MM.1S (cell line): ENCODE measurements at regions not wholly inside any gene's neighbourhood (a gene's known extent, or its start where the extent isn't known, plus 50 kb on each side); places are given as distances from the start of the nearest gene placed in this dataset.

Experiments used
- DNase-seq: peaks from one replicate; pipeline ENCODE4 v3.0.0-alpha.2; 2015
- H2AFZ ChIP-seq: fragments of 300-600 bp; sonication (generic); 2 replicates; pipeline ENCODE4 v1.6.0; 2016; ENCODE audit warnings: antibody characterized with exemption, low read length
- H3F3A ChIP-seq: fragments of 300-600 bp; sonication (generic); 2 replicates; pipeline ENCODE4 v1.6.1; 2016; ENCODE audit warnings: mild to moderate bottlenecking, antibody characterized with exemption, low read length, moderate library complexity, mixed read lengths; ENCODE audit not compliant: insufficient read depth
- H3K27ac ChIP-seq: fragments of 300-600 bp; sonication (generic); 2 replicates; pipeline ENCODE4 v1.5.1; 2016; ENCODE audit warnings: mild to moderate bottlenecking, low read length
- H3K27me3 ChIP-seq: fragments of 300-600 bp; sonication (generic); replicated peaks from 2 replicates; pipeline ENCODE4 v1.6.0; 2016; ENCODE audit warnings: low read length; ENCODE audit not compliant: insufficient read depth
- H3K36me3 ChIP-seq: fragments of 300-600 bp; sonication (generic); replicated peaks from 2 replicates; pipeline ENCODE4 v1.6.1; 2016; ENCODE audit warnings: mild to moderate bottlenecking, low read length, mixed read lengths; ENCODE audit not compliant: insufficient read depth
- H3K4me1 ChIP-seq: fragments of 300-600 bp; sonication (generic); 2 replicates; pipeline ENCODE4 v1.6.1; 2016; ENCODE audit warnings: low read length, mixed read lengths
- H3K4me2 ChIP-seq: fragments of 300-600 bp; sonication (generic); 2 replicates; pipeline ENCODE4 v1.6.0; 2016; ENCODE audit warnings: low read depth, low read length
- H3K4me3 ChIP-seq: fragments of 300-600 bp; sonication (generic); 2 replicates; pipeline ENCODE4 v1.5.1; 2016; ENCODE audit warnings: low read length, mixed read lengths
- H3K79me2 ChIP-seq: fragments of 300-600 bp; sonication (generic); 2 replicates; pipeline ENCODE4 v1.6.1; 2016; ENCODE audit warnings: mixed run types, low read length, mixed read lengths
- H3K9ac ChIP-seq: fragments of 300-600 bp; sonication (generic); 2 replicates; pipeline ENCODE4 v1.6.1; 2016; ENCODE audit warnings: low read length, mixed read lengths
- H3K9me2 ChIP-seq: fragments of 300-600 bp; sonication (generic); replicated peaks from 2 replicates; pipeline ENCODE4 v1.6.1; 2016; ENCODE audit warnings: mild to moderate bottlenecking, low read length, mixed read lengths; ENCODE audit not compliant: insufficient read depth
- H3K9me3 ChIP-seq: fragments of 300-600 bp; sonication (generic); replicated peaks from 2 replicates; pipeline ENCODE4 v1.6.1; 2016; ENCODE audit warnings: mild to moderate bottlenecking, low read length, mixed read lengths; ENCODE audit not compliant: insufficient read depth
- H4K20me1 ChIP-seq: fragments of 300-600 bp; sonication (generic); 2 replicates; pipeline ENCODE4 v1.6.1; 2016; ENCODE audit warnings: mild to moderate bottlenecking, low read length, moderate library complexity, mixed read lengths; ENCODE audit not compliant: insufficient read depth
- CTCF ChIP-seq: fragments of 300-600 bp; sonication (generic); IDR thresholded peaks from 2 replicates; pipeline ENCODE4 v1.5.1; 2016; ENCODE audit warnings: antibody characterized with exemption, low read length, mixed read lengths
- EZH2 ChIP-seq: fragments of 300-600 bp; sonication (generic); optimal IDR thresholded peaks from 2 replicates; pipeline ENCODE3; 2017; ENCODE audit warnings: low read depth, mild to moderate bottlenecking, antibody characterized with exemption, low read length, mixed read lengths
- EZH2phosphoT487 ChIP-seq: fragments of 300-600 bp; sonication (generic); IDR thresholded peaks from 2 replicates; pipeline ENCODE4 v1.6.1; 2018; ENCODE audit warnings: antibody characterized with exemption, low read length

GRCh38 chr3:193016437-193016901 is 98.8 kb upstream of the MB21D2 start:
- Histone ChIP-seq H3K9me3 (no peaks in the 10 kb centered on the region), H4K20me1 (no peaks in the 10 kb centered on the region), H3K79me2 (no peaks in the 10 kb centered on the region), H3K9me2 (no peaks in the 10 kb centered on the region), H3K4me1 (no peaks in the 10 kb centered on the region), H3K27me3 (no peaks in the 10 kb centered on the region), H2AFZ (no peak overlapping the region), H3K9ac (no peak overlapping the region), H3K4me3 (no peak overlapping the region), H3K4me2 (no peak overlapping the region), H3K36me3 (no peaks in the 10 kb centered on the region), H3F3A (no peaks in the 10 kb centered on the region), H3K27ac (no peak overlapping the region)
- TF ChIP-seq EZH2: no peak
- no peak for TF ChIP-seq CTCF
- TF ChIP-seq EZH2phosphoT487: no peak
- no peak for DNase-seq

GRCh38 chr3:193021506-193022010 is 103.9 kb upstream of the MB21D2 start:
- Histone ChIP-seq H3F3A (no peaks in the 10 kb centered on the region), H3K9ac (no peak overlapping the region), H3K4me3 (no peak overlapping the region), H3K9me2 (no peaks in the 10 kb centered on the region), H3K27ac (no peak overlapping the region), H3K36me3 (no peaks in the 10 kb centered on the region), H3K79me2 (no peaks in the 10 kb centered on the region), H3K27me3 (no peaks in the 10 kb centered on the region), H3K9me3 (no peaks in the 10 kb centered on the region), H2AFZ (no peak overlapping the region), H3K4me2 (no peak overlapping the region), H4K20me1 (no peaks in the 10 kb centered on the region), H3K4me1 (no peaks in the 10 kb centered on the region)
- no peak for DNase-seq
- no peak for TF ChIP-seq CTCF
- no peak for TF ChIP-seq EZH2

- Histone ChIP-seq H3K27me3 (no peaks in the 10 kb centered on the region), H3K79me2 (no peaks in the 10 kb centered on the region), H3K9ac (no peak overlapping the region), H3F3A (no peaks in the 10 kb centered on the region), H3K9me2 (no peaks in the 10 kb centered on the region), H3K4me2 (no peak overlapping the region), H3K4me3 (no peak overlapping the region), H3K9me3 (no peaks in the 10 kb centered on the region), H4K20me1 (no peaks in the 10 kb centered on the region), H3K4me1 (no peaks in the 10 kb centered on the region), H3K36me3 (no peaks in the 10 kb centered on the region), H3K27ac (no peak overlapping the region), H2AFZ (no peak overlapping the region)
- TF ChIP-seq EZH2 (no peak), EZH2phosphoT487 (no peak), CTCF (no peak)
- DNase-seq: no peak
Measured at GRCh38 chr3:193023218-193023617, 105.6 kb upstream of the MB21D2 start.
